ENCODE measurements at regions not wholly inside any gene's neighbourhood (a gene's known extent, or its start where the extent isn't known, plus 50 kb on each side); places are given as distances from the start of the nearest gene placed in this dataset.

DNA sequence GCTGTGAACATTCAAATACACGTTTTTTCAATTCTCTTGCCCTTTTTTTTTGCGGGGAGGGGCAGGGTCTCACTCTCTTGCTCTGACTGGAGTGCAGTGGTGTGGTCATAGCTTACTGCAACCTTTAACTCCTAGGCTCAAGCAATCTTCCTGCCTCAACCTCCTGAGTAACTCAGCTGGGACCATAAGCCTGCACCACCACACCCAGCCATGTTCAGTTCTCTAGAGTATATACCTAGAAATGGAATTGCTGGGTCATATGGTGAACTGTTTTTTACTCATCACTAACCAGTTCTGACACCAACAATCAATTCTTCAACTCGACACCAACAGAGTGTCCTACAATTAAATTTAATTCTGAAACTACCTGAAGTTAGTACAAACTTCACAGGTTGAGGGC, 85.5 kb upstream of the ZNF169 start:
- WGBS, 5 donors = 50 to 67% (median 54%) methylated on average over 3 of the region's 3 CpGs

GRCh38 chr9:94174164-94174563, 84.9 kb upstream of the ZNF169 start:
- intact Hi-C loops (cut with DNase I; ENCODE audit: low total_unique reads) = no loop called here
- 53 to 84% (median 61%) methylated on average over 1 of the region's 1 CpG for WGBS, 5 donors
- no peak overlapping the region for H3K4me3 ChIP-seq
- H3K9me3 ChIP-seq = no peaks in the 10 kb centered on the region
- H3K4me1 ChIP-seq = peaks cover 71 to 100% (median 95%) of the 10 kb centered on the region in 6 donors
- no peak for DNase-seq
- H3K27ac ChIP-seq = peak overlapping the region in 2 of 8 donors; percentile 1 to 7
- TF ChIP-seq POLR2AphosphoS5 (IDR thresholded peaks at IDR 0.05) (no peak), POLR2A (IDR thresholded peaks at IDR 0.05) (no peak)
- peaks cover 2 to 66% (median 21%) of the 10 kb centered on the region in 6 donors for H3K36me3 ChIP-seq
- no peaks in the 10 kb centered on the region for H3K27me3 ChIP-seq (replicated peaks in 1 of 7)

More for the DNA sequence above, 85.5 kb upstream of the ZNF169 start:
- no peak overlapping the region for H3K4me3 ChIP-seq
- no peak for DNase-seq
- no peaks in the 10 kb centered on the region for H3K27me3 ChIP-seq (replicated peaks in 1 of 7)
- H3K9me3 ChIP-seq = no peaks in the 10 kb centered on the region
- H3K4me1 ChIP-seq = peaks cover 74 to 100% (median 95%) of the 10 kb centered on the region in 6 donors
- intact Hi-C loops (cut with DNase I; ENCODE audit: low total_unique reads) = no loop called here
- H3K27ac ChIP-seq = peak overlapping the region in 1 of 8 donors; percentile 7
- H3K36me3 ChIP-seq = peaks cover 2 to 61% (median 20%) of the 10 kb centered on the region in 6 donors
- TF ChIP-seq POLR2A (IDR thresholded peaks at IDR 0.05) (no peak), CTCF (IDR thresholded peaks at IDR 0.05 in 8 of 11, conservative IDR thresholded peaks at IDR 0.05 in 3 of 11) (no peak), POLR2AphosphoS5 (IDR thresholded peaks at IDR 0.05) (no peak)

GRCh38 chr9:94175669-94176068, 83.4 kb upstream of the ZNF169 start:
- H3K36me3 ChIP-seq = peaks cover 2 to 81% (median 25%) of the 10 kb centered on the region in 6 donors
- no peaks in the 10 kb centered on the region for H3K27me3 ChIP-seq (replicated peaks in 1 of 7)
- DNase-seq = no peak
- H3K4me3 ChIP-seq = peak overlapping the region in 1 of 8 donors; percentile 5
- WGBS, 5 donors = 19 to 25% (median 20%) methylated on average over 5 of the region's 5 CpGs
- peak overlapping the region in 6 of 8 donors; percentile 2 to 62 (median 22) for H3K27ac ChIP-seq
- TF ChIP-seq POLR2A (IDR thresholded peaks at IDR 0.05) = no peak
- no peak for TF ChIP-seq POLR2AphosphoS5 (IDR thresholded peaks at IDR 0.05)
- TF ChIP-seq CTCF (IDR thresholded peaks at IDR 0.05 in 8 of 11, conservative IDR thresholded peaks at IDR 0.05 in 3 of 11) = no peak
- H3K4me1 ChIP-seq = peaks cover 56 to 99% (median 89%) of the 10 kb centered on the region in 6 donors
- intact Hi-C loops (cut with DNase I; ENCODE audit: low total_unique reads) = no loop called here
- no peaks in the 10 kb centered on the region for H3K9me3 ChIP-seq

DNA sequence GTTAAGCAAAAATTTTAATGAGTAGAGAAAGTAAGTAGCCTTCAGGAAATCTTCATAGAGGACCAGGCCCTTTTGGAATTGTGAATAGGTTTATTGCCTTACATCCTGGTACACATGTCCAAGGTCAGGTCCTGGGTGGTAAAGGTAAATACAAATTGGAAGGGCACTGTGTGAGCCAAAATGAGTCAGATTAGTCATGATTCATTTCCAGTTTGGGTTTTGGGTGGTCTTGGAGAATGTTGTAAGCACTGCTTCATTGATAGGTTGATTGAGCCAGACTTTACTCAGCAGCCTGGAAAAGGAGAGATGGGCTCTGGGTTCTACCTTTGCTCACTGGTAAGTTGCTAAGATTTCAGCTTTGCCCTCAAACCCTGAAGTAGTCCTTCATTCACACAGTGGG, 82.5 kb upstream of the ZNF169 start:
- H3K4me3 ChIP-seq = no peak overlapping the region
- no peak for TF ChIP-seq CTCF (IDR thresholded peaks at IDR 0.05 in 8 of 11, conservative IDR thresholded peaks at IDR 0.05 in 3 of 11)
- TF ChIP-seq POLR2AphosphoS5 (IDR thresholded peaks at IDR 0.05) = no peak
- TF ChIP-seq POLR2A (IDR thresholded peaks at IDR 0.05) = no peak
- H3K9me3 ChIP-seq = no peaks in the 10 kb centered on the region
- H3K27ac ChIP-seq = peak overlapping the region in 3 of 8 donors; percentile 2 to 62 (median 10)
- no peaks in the 10 kb centered on the region for H3K27me3 ChIP-seq (replicated peaks in 1 of 7)
- peaks cover 46 to 99% (median 83%) of the 10 kb centered on the region in 6 donors for H3K4me1 ChIP-seq
- intact Hi-C loops (cut with DNase I; ENCODE audit: low total_unique reads) = no loop called here
- peaks cover 2 to 82% (median 25%) of the 10 kb centered on the region in 6 donors for H3K36me3 ChIP-seq
- no peak for DNase-seq
